ENCODE measurements at regions not wholly inside any gene's neighbourhood (a gene's known extent, or its start where the extent isn't known, plus 50 kb on each side); places are given as distances from the start of the nearest gene placed in this dataset.

- Histone ChIP-seq H3K27ac (no peak overlapping the region), H3K4me3 (no peak overlapping the region)
- no peak for DNase-seq (ENCODE audit: low spot score)
- no peak for TF ChIP-seq CTCF (IDR thresholded peaks at IDR 0.05)
Measured at GRCh38 chr21:35705888-35706287, 354.4 kb downstream of the SETD4 start.

GRCh38 chr21:35705237-35705887, 355.0 kb downstream of the SETD4 start:
- no peak overlapping the region for H3K27ac ChIP-seq
- DNase-seq (ENCODE audit: low spot score) = no peak
- no peak for TF ChIP-seq CTCF (IDR thresholded peaks at IDR 0.05)
- no peak overlapping the region for H3K4me3 ChIP-seq

GRCh38 chr21:35703704-35704103, 356.6 kb downstream of the SETD4 start:
- TF ChIP-seq CTCF (IDR thresholded peaks at IDR 0.05) = no peak
- no peak for DNase-seq (ENCODE audit: low spot score)
- Histone ChIP-seq H3K4me3 (no peak overlapping the region), H3K27ac (no peak overlapping the region)

GRCh38 chr21:35699361-35699760, 361.0 kb downstream of the SETD4 start:
- DNase-seq (ENCODE audit: low spot score) = no peak
- Histone ChIP-seq H3K27ac (no peak overlapping the region), H3K4me3 (no peak overlapping the region)
- TF ChIP-seq CTCF (IDR thresholded peaks at IDR 0.05) = no peak

- Histone ChIP-seq H3K27ac (no peak overlapping the region), H3K4me3 (no peak overlapping the region)
- DNase-seq (ENCODE audit: low spot score) = no peak
- TF ChIP-seq CTCF (IDR thresholded peaks at IDR 0.05) = no peak
Measured at GRCh38 chr21:35697321-35697808, 363.0 kb downstream of the SETD4 start.

GRCh38 chr21:35696644-35697043, 363.7 kb downstream of the SETD4 start:
- Histone ChIP-seq H3K4me3 (no peak overlapping the region), H3K27ac (no peak overlapping the region)
- no peak for DNase-seq (ENCODE audit: low spot score)
- TF ChIP-seq CTCF (IDR thresholded peaks at IDR 0.05) = no peak

- Histone ChIP-seq H3K27ac (no peak overlapping the region), H3K4me3 (no peak overlapping the region)
- no peak for TF ChIP-seq CTCF (IDR thresholded peaks at IDR 0.05)
- no peak for DNase-seq (ENCODE audit: low spot score)
Measured at GRCh38 chr21:35692311-35692710, 368.0 kb downstream of the SETD4 start.
